OCI-LY3 (cell line): ENCODE measurements at regions not wholly inside any gene's neighbourhood (a gene's known extent, or its start where the extent isn't known, plus 50 kb on each side); places are given as distances from the start of the nearest gene placed in this dataset.

Source experiments
- CTCF ChIP-seq: fragments of 200-600, 300-600 bp; sonication (generic); IDR thresholded peaks from 2 replicates; pipeline ENCODE4 v1.5.1; 2014; ENCODE audit warnings: antibody characterized with exemption, low read length, low read depth
- EZH2phosphoT487 ChIP-seq: fragments of 200-600 bp; shearing (Covaris generic); IDR thresholded peaks from 2 replicates; pipeline ENCODE4 v1.6.1; 2018; ENCODE audit warnings: antibody characterized with exemption, mixed run types, low read depth

GRCh38 chr6:100314186-100314585, 150.5 kb downstream of the SIM1 start:
- TF ChIP-seq CTCF (no peak), EZH2phosphoT487 (no peak)
